Peyer's patch (tissue), 4 donors: ENCODE measurements at regions not wholly inside any gene's neighbourhood (a gene's known extent, or its start where the extent isn't known, plus 50 kb on each side); places are given as distances from the start of the nearest gene placed in this dataset.

ENCODE experiments used
- CTCF ChIP-seq, 6 experiments: fragments of 450-650 bp in 4 of 6; fragments of 200-600 bp in 2 of 6; sonication (generic) in 1 of 6; IDR thresholded peaks; one replicate each; pipeline ENCODE4 v1.5.1; 2017 to 2019; ENCODE audit warnings: antibody characterized with exemption in 6 of 6, mild to moderate bottlenecking in 3 of 6, moderate library complexity in 1 of 6
- POLR2A ChIP-seq, 2 donors: fragments of 450-650 bp; IDR thresholded peaks; one replicate each; pipeline ENCODE4 v1.5.1; 2017; ENCODE audit warnings: antibody characterized with exemption in 2 of 2, mild to moderate bottlenecking in 2 of 2, moderate library complexity in 2 of 2

- TF ChIP-seq CTCF (IDR thresholded peaks at IDR 0.05) (no peak), POLR2A (IDR thresholded peaks at IDR 0.05) (no peak)
Observed at GRCh38 chr7:15000157-15000556, 97.6 kb upstream of the DGKB start.
